ENCODE measurements at regions not wholly inside any gene's neighbourhood (a gene's known extent, or its start where the extent isn't known, plus 50 kb on each side); places are given as distances from the start of the nearest gene placed in this dataset.

DNA sequence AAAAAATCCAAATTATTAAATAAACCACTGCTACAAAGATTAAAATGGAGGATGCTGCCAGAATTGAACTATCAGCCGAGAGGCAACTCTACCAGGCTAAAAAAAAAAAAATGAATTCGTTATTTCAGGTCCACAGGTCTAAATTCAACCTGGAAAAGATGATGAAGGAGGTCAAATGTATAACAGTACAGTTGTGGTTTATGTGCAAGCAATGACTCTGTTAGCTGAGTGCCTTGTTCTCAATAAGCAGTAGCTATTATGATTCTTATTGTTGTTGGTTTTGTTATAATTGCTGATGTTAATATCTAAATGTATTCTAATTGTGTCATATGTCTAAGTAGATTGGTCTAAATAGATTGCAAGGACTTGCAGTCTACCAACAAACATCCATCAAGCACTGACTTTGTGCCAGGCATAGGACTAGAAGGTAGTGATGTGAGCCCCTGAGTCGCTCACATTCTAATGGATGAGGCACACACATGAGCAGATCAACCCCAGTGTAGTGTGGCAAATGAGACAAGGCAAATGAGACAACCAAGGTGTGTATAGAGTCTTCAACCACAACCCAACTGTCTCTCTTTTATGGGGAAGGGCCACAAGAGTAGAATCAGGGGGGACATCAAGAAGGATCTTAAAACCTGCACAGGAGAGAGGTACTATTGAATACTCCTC, 77.0 kb upstream of the PLEKHG7 start:
- no peak for TF ChIP-seq ZNF8 (CRISPR knock-in tag; IDR thresholded peaks at IDR 0.05)
- TF ChIP-seq ZFP30 (CRISPR knock-in tag; IDR thresholded peaks at IDR 0.05) = no peak
- TF ChIP-seq, protein P1, sequence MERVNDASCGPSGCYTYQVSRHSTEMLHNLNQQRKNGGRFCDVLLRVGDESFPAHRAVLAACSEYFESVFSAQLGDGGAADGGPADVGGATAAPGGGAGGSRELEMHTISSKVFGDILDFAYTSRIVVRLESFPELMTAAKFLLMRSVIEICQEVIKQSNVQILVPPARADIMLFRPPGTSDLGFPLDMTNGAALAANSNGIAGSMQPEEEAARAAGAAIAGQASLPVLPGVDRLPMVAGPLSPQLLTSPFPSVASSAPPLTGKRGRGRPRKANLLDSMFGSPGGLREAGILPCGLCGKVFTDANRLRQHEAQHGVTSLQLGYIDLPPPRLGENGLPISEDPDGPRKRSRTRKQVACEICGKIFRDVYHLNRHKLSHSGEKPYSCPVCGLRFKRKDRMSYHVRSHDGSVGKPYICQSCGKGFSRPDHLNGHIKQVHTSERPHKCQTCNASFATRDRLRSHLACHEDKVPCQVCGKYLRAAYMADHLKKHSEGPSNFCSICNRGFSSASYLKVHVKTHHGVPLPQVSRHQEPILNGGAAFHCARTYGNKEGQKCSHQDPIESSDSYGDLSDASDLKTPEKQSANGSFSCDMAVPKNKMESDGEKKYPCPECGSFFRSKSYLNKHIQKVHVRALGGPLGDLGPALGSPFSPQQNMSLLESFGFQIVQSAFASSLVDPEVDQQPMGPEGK (CRISPR knock-in tag; IDR thresholded peaks at IDR 0.05; ENCODE audit: borderline replicate concordance) = no peak
- TF ChIP-seq TCF4 (CRISPR knock-in tag; IDR thresholded peaks at IDR 0.05; ENCODE audit: borderline replicate concordance) = no peak

All from SK-N-SH treated with all-trans-retinoic acid at 6 μM for 48 hours (cell line).